ENCODE measurements at regions not wholly inside any gene's neighbourhood (a gene's known extent, or its start where the extent isn't known, plus 50 kb on each side); places are given as distances from the start of the nearest gene placed in this dataset.

DNA sequence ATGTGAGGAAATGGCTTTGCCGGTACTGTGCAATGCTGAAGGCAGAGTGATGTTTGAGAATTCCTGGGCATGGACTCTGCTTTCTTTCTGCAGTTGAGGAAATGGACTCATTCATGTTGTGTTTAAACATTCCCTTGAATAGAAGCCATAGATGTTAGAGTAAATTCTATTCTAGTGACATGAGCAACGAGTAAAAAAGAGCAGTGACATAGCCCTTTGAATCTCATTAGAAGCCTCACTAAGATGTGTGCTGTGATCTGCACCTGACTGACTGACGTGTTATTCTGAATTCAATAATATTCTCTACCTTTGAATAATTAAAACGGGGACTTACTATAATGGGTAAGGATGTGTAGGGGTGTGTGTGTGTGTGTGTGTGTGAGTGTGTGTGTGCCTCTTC, 113.7 kb upstream of the KLF4 start:
- TF ChIP-seq YEATS4 (CRISPR knock-in tag; IDR thresholded peaks at IDR 0.05; ENCODE audit: borderline replicate concordance): no peak
- no peak for TF ChIP-seq FOXA1 (IDR thresholded peaks at IDR 0.05)
- no peak for TF ChIP-seq FOXA1 (CRISPR knock-in tag; IDR thresholded peaks at IDR 0.05)
- TF ChIP-seq CTCF (CRISPR knock-in tag; IDR thresholded peaks at IDR 0.05): no peak

All from HepG2 (cell line).